ENCODE measurements at regions not wholly inside any gene's neighbourhood (a gene's known extent, or its start where the extent isn't known, plus 50 kb on each side); places are given as distances from the start of the nearest gene placed in this dataset.

DNA sequence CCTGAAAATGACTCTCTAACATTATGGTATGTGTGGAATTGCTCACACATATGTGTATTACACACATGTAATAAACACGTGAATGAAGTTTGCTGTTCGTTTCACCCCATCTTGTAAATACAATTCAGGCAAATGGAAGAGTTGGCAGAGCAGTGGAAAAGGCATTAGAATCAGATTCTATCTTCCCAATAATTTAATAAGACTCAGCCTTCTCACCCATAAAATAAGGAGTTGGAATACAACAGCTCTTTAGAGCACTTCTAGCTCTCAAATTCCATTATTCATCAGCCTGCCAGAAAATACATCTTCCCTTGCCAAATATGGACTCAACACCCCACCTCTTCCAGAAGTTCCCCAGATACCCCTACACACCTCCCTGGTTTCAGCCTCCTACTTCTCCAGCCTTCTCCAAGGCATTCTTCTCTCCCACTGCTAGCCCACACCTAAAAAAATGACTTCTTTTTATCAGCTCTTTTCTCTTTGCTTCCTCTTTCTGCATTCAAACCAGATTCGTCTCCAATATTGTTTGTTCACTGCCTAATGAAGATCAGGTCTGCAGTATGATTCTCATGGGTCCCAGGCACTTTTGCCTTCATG is 66.2 kb upstream of the DYRK2 start:
- TF ChIP-seq, protein P1, sequence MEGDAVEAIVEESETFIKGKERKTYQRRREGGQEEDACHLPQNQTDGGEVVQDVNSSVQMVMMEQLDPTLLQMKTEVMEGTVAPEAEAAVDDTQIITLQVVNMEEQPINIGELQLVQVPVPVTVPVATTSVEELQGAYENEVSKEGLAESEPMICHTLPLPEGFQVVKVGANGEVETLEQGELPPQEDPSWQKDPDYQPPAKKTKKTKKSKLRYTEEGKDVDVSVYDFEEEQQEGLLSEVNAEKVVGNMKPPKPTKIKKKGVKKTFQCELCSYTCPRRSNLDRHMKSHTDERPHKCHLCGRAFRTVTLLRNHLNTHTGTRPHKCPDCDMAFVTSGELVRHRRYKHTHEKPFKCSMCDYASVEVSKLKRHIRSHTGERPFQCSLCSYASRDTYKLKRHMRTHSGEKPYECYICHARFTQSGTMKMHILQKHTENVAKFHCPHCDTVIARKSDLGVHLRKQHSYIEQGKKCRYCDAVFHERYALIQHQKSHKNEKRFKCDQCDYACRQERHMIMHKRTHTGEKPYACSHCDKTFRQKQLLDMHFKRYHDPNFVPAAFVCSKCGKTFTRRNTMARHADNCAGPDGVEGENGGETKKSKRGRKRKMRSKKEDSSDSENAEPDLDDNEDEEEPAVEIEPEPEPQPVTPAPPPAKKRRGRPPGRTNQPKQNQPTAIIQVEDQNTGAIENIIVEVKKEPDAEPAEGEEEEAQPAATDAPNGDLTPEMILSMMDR (IDR thresholded peaks at IDR 0.05): no peak
- no peak for TF ChIP-seq POLR2A (IDR thresholded peaks at IDR 0.05)

Measured in tibial nerve (tissue), 3 donors.